Activated CD8-positive, alpha-beta memory T cell treated with anti-CD3 and anti-CD28 coated beads for 48 hours (primary cell): ENCODE measurements at regions not wholly inside any gene's neighbourhood (a gene's known extent, or its start where the extent isn't known, plus 50 kb on each side); places are given as distances from the start of the nearest gene placed in this dataset.

Source experiments
- DNase-seq, 3 experiments: peaks; one replicate each; pipeline ENCODE4 v3.0.0-alpha.2; 2020; ENCODE audit warnings: low read depth in 2 of 3, low spot score in 2 of 3

GRCh38 chr3:16050641-16051467 is 123.6 kb upstream of the GALNT15 start:
- no peak for DNase-seq

GRCh38 chr3:16051691-16052090 is 122.8 kb upstream of the GALNT15 start:
- no peak for DNase-seq

- no peak for DNase-seq
These were observed 121.5 kb upstream of the GALNT15 start for GRCh38 chr3:16052964-16053363.

- no peak for DNase-seq
These were observed 120.7 kb upstream of the GALNT15 start for GRCh38 chr3:16053794-16054193.

- DNase-seq: no peak
These were observed 118.8 kb upstream of the GALNT15 start for GRCh38 chr3:16055606-16056211.

- no peak for DNase-seq
These were observed 118.3 kb upstream of the GALNT15 start for GRCh38 chr3:16056217-16056616.

- no peak for DNase-seq
These were observed 116.0 kb upstream of the GALNT15 start for GRCh38 chr3:16058521-16058920.

- DNase-seq: no peak
These were observed 115.4 kb upstream of the GALNT15 start for GRCh38 chr3:16059081-16059537.

GRCh38 chr3:16059711-16060357 is 114.6 kb upstream of the GALNT15 start:
- DNase-seq: no peak

GRCh38 chr3:16060358-16060852 is 114.1 kb upstream of the GALNT15 start:
- no peak for DNase-seq

- DNase-seq: no peak
These were observed 113.5 kb upstream of the GALNT15 start for GRCh38 chr3:16060945-16061344.

- no peak for DNase-seq
These were observed 113.0 kb upstream of the GALNT15 start for GRCh38 chr3:16061491-16061890.

- DNase-seq: no peak
These were observed 110.9 kb upstream of the GALNT15 start for GRCh38 chr3:16063603-16064002.

GRCh38 chr3:16064642-16065414 is 109.7 kb upstream of the GALNT15 start:
- no peak for DNase-seq

- DNase-seq: no peak
These were observed 107.9 kb upstream of the GALNT15 start for GRCh38 chr3:16066545-16066944.

GRCh38 chr3:16066975-16067374 is 107.5 kb upstream of the GALNT15 start:
- DNase-seq: no peak

GRCh38 chr3:16067837-16068471 is 106.5 kb upstream of the GALNT15 start:
- DNase-seq: no peak

- DNase-seq: no peak
These were observed 105.1 kb upstream of the GALNT15 start for GRCh38 chr3:16069149-16069922.

GRCh38 chr3:16070707-16071106 is 103.8 kb upstream of the GALNT15 start:
- DNase-seq: no peak

GRCh38 chr3:16071206-16071605 is 103.3 kb upstream of the GALNT15 start:
- no peak for DNase-seq
